SKM-1 (cell line): ENCODE measurements at regions not wholly inside any gene's neighbourhood (a gene's known extent, or its start where the extent isn't known, plus 50 kb on each side); places are given as distances from the start of the nearest gene placed in this dataset.

ENCODE experiments used
- DNase-seq: peaks from one replicate; lab custom pipeline; 2025; ENCODE audit not compliant: unreplicated experiment; lab: John Stamatoyannopoulos, UW

GRCh38 chr1:119298687-119299303 lies 69.8 kb upstream of the HAO2 start:
- no peak for DNase-seq

GRCh38 chr1:119302011-119302410 lies 66.6 kb upstream of the HAO2 start:
- no peak for DNase-seq

GRCh38 chr1:119308130-119308700 lies 60.4 kb upstream of the HAO2 start:
- DNase-seq = no peak

- no peak for DNase-seq
Measured at GRCh38 chr1:119308806-119309205, 59.8 kb upstream of the HAO2 start.

GRCh38 chr1:119310301-119310700 lies 58.3 kb upstream of the HAO2 start:
- no peak for DNase-seq

GRCh38 chr1:119312500-119312899 lies 56.1 kb upstream of the HAO2 start:
- no peak for DNase-seq

GRCh38 chr1:119314001-119314796 lies 54.4 kb upstream of the HAO2 start:
- DNase-seq = no peak

- no peak for DNase-seq
Measured at GRCh38 chr1:119316870-119317416, 51.6 kb upstream of the HAO2 start.

GRCh38 chr1:119318466-119319309 lies 49.9 kb upstream of the HAO2 start:
- no peak for DNase-seq
